ENCODE measurements at regions not wholly inside any gene's neighbourhood (a gene's known extent, or its start where the extent isn't known, plus 50 kb on each side); places are given as distances from the start of the nearest gene placed in this dataset.

DNA sequence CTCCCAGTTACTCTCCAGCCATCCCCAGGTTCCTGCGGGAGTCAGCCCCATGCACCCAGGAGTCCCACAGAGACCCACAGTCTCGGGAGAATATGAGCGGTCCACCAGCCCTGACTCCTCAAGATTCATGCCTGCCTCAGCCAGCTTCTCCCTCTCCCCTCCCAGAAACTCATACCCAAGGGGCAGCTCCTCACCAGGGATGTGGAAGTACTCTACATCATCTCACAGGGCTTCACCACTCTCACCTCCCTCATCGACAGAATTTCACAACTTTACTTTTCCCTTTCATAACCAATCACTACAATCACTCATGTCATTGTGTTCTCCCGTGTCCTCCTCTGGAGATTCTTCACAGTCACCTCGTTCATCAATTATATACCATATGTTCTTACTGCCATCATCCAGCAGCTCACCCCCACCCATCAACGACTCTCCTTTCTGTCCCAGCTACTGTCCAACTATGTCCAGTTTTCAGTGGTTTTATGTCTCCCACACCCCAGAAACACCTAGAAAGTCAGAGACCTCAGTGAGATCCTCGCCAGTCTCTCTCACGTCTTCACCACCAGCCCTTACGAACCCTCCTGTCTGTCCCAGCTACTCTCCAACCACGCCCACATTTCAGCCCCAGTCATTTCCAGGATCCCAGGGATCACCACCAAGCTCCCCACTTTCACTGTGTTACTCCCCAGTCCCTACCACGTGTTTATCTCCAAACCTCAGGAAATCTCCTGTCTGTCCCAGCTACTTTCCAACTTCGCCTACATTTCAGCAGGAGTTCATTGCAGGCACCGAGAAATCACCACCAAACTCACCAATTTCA, 1530.1 kb upstream of the TPTE start:
- peaks cover 0 to 5% (median 1%) of the 10 kb centered on the region in 4 donors for H3K27me3 ChIP-seq
- 30 to 38% methylated on average over 14 of the region's 14 CpGs for WGBS, 2 donors
- TF ChIP-seq, protein P1, sequence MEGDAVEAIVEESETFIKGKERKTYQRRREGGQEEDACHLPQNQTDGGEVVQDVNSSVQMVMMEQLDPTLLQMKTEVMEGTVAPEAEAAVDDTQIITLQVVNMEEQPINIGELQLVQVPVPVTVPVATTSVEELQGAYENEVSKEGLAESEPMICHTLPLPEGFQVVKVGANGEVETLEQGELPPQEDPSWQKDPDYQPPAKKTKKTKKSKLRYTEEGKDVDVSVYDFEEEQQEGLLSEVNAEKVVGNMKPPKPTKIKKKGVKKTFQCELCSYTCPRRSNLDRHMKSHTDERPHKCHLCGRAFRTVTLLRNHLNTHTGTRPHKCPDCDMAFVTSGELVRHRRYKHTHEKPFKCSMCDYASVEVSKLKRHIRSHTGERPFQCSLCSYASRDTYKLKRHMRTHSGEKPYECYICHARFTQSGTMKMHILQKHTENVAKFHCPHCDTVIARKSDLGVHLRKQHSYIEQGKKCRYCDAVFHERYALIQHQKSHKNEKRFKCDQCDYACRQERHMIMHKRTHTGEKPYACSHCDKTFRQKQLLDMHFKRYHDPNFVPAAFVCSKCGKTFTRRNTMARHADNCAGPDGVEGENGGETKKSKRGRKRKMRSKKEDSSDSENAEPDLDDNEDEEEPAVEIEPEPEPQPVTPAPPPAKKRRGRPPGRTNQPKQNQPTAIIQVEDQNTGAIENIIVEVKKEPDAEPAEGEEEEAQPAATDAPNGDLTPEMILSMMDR (IDR thresholded peaks at IDR 0.05): no peak
- ATAC-seq (no peak), FAIRE-seq (no peak), DNase-seq (peak in 1 of 6 donors; percentile 51)
- H3K9me3 ChIP-seq: no peaks in the 10 kb centered on the region
- no peaks in the 10 kb centered on the region for H3K36me3 ChIP-seq
- no peak overlapping the region for H3K27ac ChIP-seq
- intact Hi-C loops (cut with DNase I): no loop called here
- no peaks in the 10 kb centered on the region for H3K4me1 ChIP-seq
- H3K4me3 ChIP-seq: no peak overlapping the region

DNA sequence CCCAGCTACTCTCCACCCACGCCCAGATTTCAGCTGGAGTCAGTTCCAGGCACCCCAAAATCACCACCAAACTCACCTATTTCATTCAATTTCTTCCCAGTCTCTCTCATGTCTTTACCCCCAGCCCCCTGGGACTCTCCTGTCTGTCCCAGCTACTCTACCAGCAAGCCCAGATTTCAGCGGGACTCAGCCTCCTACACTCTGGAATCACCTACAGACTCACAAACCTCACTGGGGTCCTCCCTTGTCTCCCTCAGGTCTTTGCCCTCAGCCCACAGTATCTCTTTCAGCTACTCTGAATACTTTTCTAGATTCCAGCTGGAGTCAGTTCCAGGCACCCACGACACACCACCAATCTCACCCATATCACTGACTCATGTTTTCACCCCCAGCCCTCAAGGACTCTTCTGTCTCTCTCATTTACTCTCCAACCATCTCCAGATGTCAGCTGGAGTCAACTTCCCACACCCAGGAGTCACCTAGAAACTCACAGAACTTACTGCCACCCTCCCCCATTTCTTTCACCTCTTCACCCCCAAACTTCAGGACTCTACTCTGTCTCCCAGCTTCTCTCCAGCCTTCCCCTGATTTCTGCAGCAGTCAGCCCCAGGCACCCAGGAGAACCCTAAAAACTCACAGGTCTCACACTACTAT, 1529.3 kb upstream of the TPTE start:
- ATAC-seq: peak in 1 of 4 donors; percentile 22
- H3K36me3 ChIP-seq: no peaks in the 10 kb centered on the region
- DNase-seq: peak in 1 of 6 donors; percentile 46
- H3K9me3 ChIP-seq: no peaks in the 10 kb centered on the region
- intact Hi-C loops (cut with DNase I): no loop called here
- 38 to 39% methylated on average over 3 of the region's 3 CpGs for WGBS, 2 donors
- no peaks in the 10 kb centered on the region for H3K4me1 ChIP-seq
- no peak for FAIRE-seq
- H3K27ac ChIP-seq: no peak overlapping the region
- TF ChIP-seq, protein P1 (IDR thresholded peaks at IDR 0.05): no peak
- H3K4me3 ChIP-seq: no peak overlapping the region
- peaks cover 0 to 5% (median 1%) of the 10 kb centered on the region in 4 donors for H3K27me3 ChIP-seq

DNA sequence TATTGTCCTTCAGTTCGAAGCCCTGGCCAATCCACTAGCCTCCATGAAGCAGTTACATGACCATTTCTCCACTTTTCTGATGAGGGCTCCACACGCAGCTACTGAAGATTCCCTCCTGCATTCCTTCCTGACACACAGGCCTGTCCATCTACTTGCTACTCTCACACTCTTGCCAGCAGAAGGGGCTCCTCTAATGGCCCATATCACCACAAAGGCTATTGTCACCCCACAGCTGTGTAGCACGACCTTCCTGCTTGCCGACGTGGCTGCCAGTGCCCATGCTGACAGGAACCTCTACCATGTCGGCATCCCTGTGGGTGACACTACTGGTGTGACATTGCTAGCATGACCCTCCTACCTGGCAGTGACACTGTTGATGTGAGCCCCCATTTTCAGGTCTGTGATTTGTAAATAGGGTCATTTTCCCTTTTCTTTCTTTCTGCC, 1528.6 kb upstream of the TPTE start:
- Histone ChIP-seq H3K9me3 (no peaks in the 10 kb centered on the region), H3K27ac (no peak overlapping the region), H3K27me3 (peaks cover 0 to 5% (median 1%) of the 10 kb centered on the region in 4 donors), H3K4me1 (no peaks in the 10 kb centered on the region), H3K4me3 (no peak overlapping the region), H3K36me3 (no peaks in the 10 kb centered on the region)
- FAIRE-seq (no peak), ATAC-seq (peak in 3 of 4 donors; percentile 20 to 31 (median 25)), DNase-seq (peak in 2 of 6 donors; percentile 31 to 63)
- intact Hi-C loops (cut with DNase I): no loop called here
- WGBS, 2 donors: 41 to 51% methylated on average over 6 of the region's 6 CpGs
- TF ChIP-seq, protein P1 (IDR thresholded peaks at IDR 0.05): no peak

DNA sequence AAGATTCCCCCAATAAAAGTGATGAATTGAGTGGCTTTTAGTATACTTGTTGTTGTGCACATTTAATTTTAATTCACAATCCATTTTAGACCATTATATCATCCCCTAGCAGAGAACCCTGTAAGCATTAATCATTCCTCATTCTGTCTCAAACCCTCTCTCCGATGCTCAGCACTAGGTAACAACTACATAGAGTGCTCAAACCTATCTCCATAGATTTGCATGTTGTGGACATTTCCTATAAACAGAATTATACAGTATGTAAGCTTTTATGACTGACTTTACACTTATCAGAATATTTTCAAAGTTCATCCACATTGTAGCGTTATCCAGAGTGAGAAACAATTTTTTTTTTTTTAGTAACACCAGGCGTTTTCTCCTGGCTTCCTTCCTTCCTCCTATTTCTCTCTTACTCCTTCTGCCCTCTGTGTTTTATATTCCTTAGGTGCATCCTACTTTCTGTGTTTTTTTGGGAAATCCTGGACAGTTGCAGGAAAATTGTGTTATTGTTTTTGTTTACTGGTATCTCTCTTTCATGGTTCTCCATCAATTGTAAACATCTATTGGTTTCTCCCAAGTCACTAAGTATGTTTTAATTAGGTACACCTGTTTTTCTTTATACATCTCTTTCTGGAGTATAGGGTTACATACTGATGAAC, 1528.0 kb upstream of the TPTE start:
- Histone ChIP-seq H3K4me3 (no peak overlapping the region), H3K27ac (no peak overlapping the region), H3K36me3 (no peaks in the 10 kb centered on the region), H3K4me1 (no peaks in the 10 kb centered on the region), H3K9me3 (no peaks in the 10 kb centered on the region), H3K27me3 (peaks cover 0 to 5% (median 1%) of the 10 kb centered on the region in 4 donors)
- ATAC-seq (peak in 3 of 4 donors; percentile 2 to 13 (median 2)), FAIRE-seq (no peak), DNase-seq (no peak)
- TF ChIP-seq, protein P1 (IDR thresholded peaks at IDR 0.05): no peak
- intact Hi-C loops (cut with DNase I): no loop called here
- 19 to 23% methylated on average over 3 of the region's 3 CpGs for WGBS, 2 donors
